Gastroesophageal sphincter (tissue), 4 donors: ENCODE measurements at regions not wholly inside any gene's neighbourhood (a gene's known extent, or its start where the extent isn't known, plus 50 kb on each side); places are given as distances from the start of the nearest gene placed in this dataset.

ENCODE experiments used
- ATAC-seq: fragments of 150-250 bp; one replicate; pipeline ENCODE4 v1.9.1; 2016; ENCODE audit warnings: mild to moderate bottlenecking, moderate library complexity
- H3K27ac ChIP-seq, 4 donors: fragments of 200-600 bp; sonication (generic) in 3 of 4; 1 replicate in 3 of 4; 2 replicates in 1 of 4; pipeline ENCODE4 v1.5.1; 2016 to 2019
- H3K27me3 ChIP-seq: fragments of 200-600 bp; sonication (generic); one replicate; pipeline ENCODE4 v1.5.1; 2019
- H3K36me3 ChIP-seq, 2 donors: fragments of 200-600 bp; sonication (generic); one replicate each; pipeline ENCODE4 v1.5.1; 2019; ENCODE audit warnings: control low read depth in 1 of 2
- H3K4me1 ChIP-seq, 3 donors: fragments of 200-600 bp; sonication (generic); 1 replicate in 2 of 3; 2 replicates in 1 of 3; pipeline ENCODE4 v1.5.1; 2016 to 2019; ENCODE audit warnings: control low read depth in 2 of 3
- H3K4me3 ChIP-seq, 2 donors: fragments of 200-600 bp; sonication (generic); one replicate each; pipeline ENCODE4 v1.5.1; 2019; ENCODE audit warnings: mild to moderate bottlenecking in 1 of 2, moderate library complexity in 1 of 2
- H3K9me3 ChIP-seq, 3 donors: fragments of 200-600 bp; sonication (generic); one replicate each; pipeline ENCODE4 v1.5.1; 2017 to 2019; ENCODE audit warnings: control low read depth in 2 of 3
- CTCF ChIP-seq, 4 experiments: fragments of 200-600 bp in 2 of 4; fragments of 450-650 bp in 2 of 4; sonication (generic) in 1 of 4; IDR thresholded peaks; one replicate each; pipeline ENCODE4 v1.5.1; 2017 to 2019; ENCODE audit warnings: antibody characterized with exemption in 4 of 4, mild to moderate bottlenecking in 2 of 4, moderate library complexity in 2 of 4
- EP300 ChIP-seq: sonication (generic); formaldehyde crosslinking; IDR thresholded peaks from one replicate; pipeline ENCODE4 v1.6.1; 2017; ENCODE audit warnings: antibody characterized with exemption, mild to moderate bottlenecking
- POLR2A ChIP-seq, 2 donors: fragments of 450-650 bp; IDR thresholded peaks; one replicate each; pipeline ENCODE4 v1.6.1; 2017; ENCODE audit warnings: antibody characterized with exemption in 2 of 2, mild to moderate bottlenecking in 2 of 2, moderate library complexity in 1 of 2
- POLR2AphosphoS5 ChIP-seq: sonication (generic); formaldehyde crosslinking; IDR thresholded peaks from one replicate; pipeline ENCODE4 v1.6.1; 2017; ENCODE audit warnings: antibody characterized with exemption
- WGBS, 2 donors: methylation state at CpG; one replicate each; pipeline ENCODE4 v1.1.5; 2018; ENCODE audit warnings: low coverage in 1 of 2; 5-methylcytosine and 5-hydroxymethylcytosine counted together

DNA sequence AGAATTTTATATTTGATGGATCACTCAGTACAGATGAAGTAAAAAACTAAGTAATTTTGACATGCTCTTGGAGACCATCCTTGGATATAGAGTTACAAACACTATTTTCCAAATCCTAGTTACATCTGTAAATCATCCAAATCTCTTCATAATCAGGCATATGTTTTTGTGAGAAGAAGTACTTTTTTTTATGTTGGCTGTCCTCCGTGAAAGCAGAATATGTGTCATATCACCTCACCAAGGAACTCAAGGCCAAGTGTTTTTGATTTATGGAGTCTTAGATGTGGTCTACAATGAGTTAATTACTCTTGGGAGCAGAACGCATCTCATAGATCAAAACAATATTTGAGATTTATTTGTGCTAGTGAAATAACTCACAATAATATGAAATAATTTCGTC, 416.5 kb upstream of the TGFBR2 start:
- Histone ChIP-seq H3K4me3 (no peak overlapping the region), H3K9me3 (no peaks in the 10 kb centered on the region), H3K4me1 (no peaks in the 10 kb centered on the region), H3K27ac (no peak overlapping the region), H3K27me3 (no peaks in the 10 kb centered on the region), H3K36me3 (no peaks in the 10 kb centered on the region)
- no peak for TF ChIP-seq CTCF (IDR thresholded peaks at IDR 0.05)
- no peak for TF ChIP-seq POLR2A (IDR thresholded peaks at IDR 0.05)
- TF ChIP-seq POLR2AphosphoS5: no peak
- no peak for TF ChIP-seq EP300
- 37 to 78% methylated on average over 2 to 3 of the region's 3 CpGs for WGBS, 2 donors
- ATAC-seq: no peak

- Histone ChIP-seq H3K4me1 (peaks cover 0 to 8% (median 3%) of the 10 kb centered on the region in 3 donors), H3K27ac (no peak overlapping the region), H3K9me3 (no peaks in the 10 kb centered on the region), H3K4me3 (no peak overlapping the region), H3K36me3 (no peaks in the 10 kb centered on the region), H3K27me3 (no peaks in the 10 kb centered on the region)
- ATAC-seq: no peak
- no peak for TF ChIP-seq CTCF (IDR thresholded peaks at IDR 0.05)
- TF ChIP-seq EP300: no peak
- no peak for TF ChIP-seq POLR2AphosphoS5
- no peak for TF ChIP-seq POLR2A (IDR thresholded peaks at IDR 0.05)
- WGBS, 2 donors: 37 to 60% methylated on average over 2 of the region's 2 CpGs
Observed at GRCh38 chr3:30193625-30194044, 412.8 kb upstream of the TGFBR2 start.

GRCh38 chr3:30195352-30195751, 411.0 kb upstream of the TGFBR2 start:
- Histone ChIP-seq H3K36me3 (no peaks in the 10 kb centered on the region), H3K27me3 (no peaks in the 10 kb centered on the region), H3K9me3 (no peaks in the 10 kb centered on the region), H3K4me3 (no peak overlapping the region), H3K27ac (no peak overlapping the region), H3K4me1 (peaks cover 0 to 14% (median 3%) of the 10 kb centered on the region in 3 donors)
- TF ChIP-seq EP300 (no peak), POLR2A (IDR thresholded peaks at IDR 0.05) (no peak), POLR2AphosphoS5 (no peak), CTCF (IDR thresholded peaks at IDR 0.05) (no peak)
- WGBS, 2 donors: 43 to 70% methylated on average over 1 to 2 of the region's 2 CpGs
- no peak for ATAC-seq

- Histone ChIP-seq H3K36me3 (no peaks in the 10 kb centered on the region), H3K27me3 (no peaks in the 10 kb centered on the region), H3K9me3 (no peaks in the 10 kb centered on the region), H3K4me3 (no peak overlapping the region), H3K4me1 (peaks cover 0 to 14% (median 3%) of the 10 kb centered on the region in 3 donors), H3K27ac (no peak overlapping the region)
- TF ChIP-seq CTCF (IDR thresholded peaks at IDR 0.05) (no peak), POLR2A (IDR thresholded peaks at IDR 0.05) (no peak), EP300 (no peak), POLR2AphosphoS5 (no peak)
- ATAC-seq: no peak
Observed at GRCh38 chr3:30198162-30198561, 408.2 kb upstream of the TGFBR2 start.

GRCh38 chr3:30199096-30199759, 407.2 kb upstream of the TGFBR2 start:
- Histone ChIP-seq H3K27ac (no peak overlapping the region), H3K36me3 (no peaks in the 10 kb centered on the region), H3K27me3 (no peaks in the 10 kb centered on the region), H3K9me3 (no peaks in the 10 kb centered on the region), H3K4me3 (no peak overlapping the region), H3K4me1 (peaks cover 0 to 14% (median 3%) of the 10 kb centered on the region in 3 donors)
- WGBS, 2 donors: 37 to 41% methylated on average over 6 of the region's 6 CpGs
- no peak for ATAC-seq
- TF ChIP-seq EP300 (no peak), CTCF (IDR thresholded peaks at IDR 0.05) (peak; percentile 77 to 90 (median 83))
